Fibroblast of mammary gland (primary cell): ENCODE measurements at regions not wholly inside any gene's neighbourhood (a gene's known extent, or its start where the extent isn't known, plus 50 kb on each side); places are given as distances from the start of the nearest gene placed in this dataset.
A peak's percentile ranks its signal among the peaks of the same experiment; 100 is the strongest.

ENCODE experiments used
- DNase-seq: peaks from one replicate; pipeline ENCODE4 v3.0.0-alpha.2; 2010; ENCODE audit warnings: low read depth
- H3K4me3 ChIP-seq: 2 replicates; pipeline ENCODE4 v1.5.1; 2011; ENCODE audit warnings: low read depth, mild to moderate bottlenecking, low read length, moderate library complexity; ENCODE audit not compliant: control insufficient read depth
- TF ChIP-seq, protein P1 (sequence below): conservative IDR thresholded peaks from 2 replicates; pipeline ENCODE4 v1.5.1; 2011; ENCODE audit warnings: low read depth, low read length, inconsistent platforms; ENCODE audit not compliant: control insufficient read depth, insufficient read depth

DNA sequence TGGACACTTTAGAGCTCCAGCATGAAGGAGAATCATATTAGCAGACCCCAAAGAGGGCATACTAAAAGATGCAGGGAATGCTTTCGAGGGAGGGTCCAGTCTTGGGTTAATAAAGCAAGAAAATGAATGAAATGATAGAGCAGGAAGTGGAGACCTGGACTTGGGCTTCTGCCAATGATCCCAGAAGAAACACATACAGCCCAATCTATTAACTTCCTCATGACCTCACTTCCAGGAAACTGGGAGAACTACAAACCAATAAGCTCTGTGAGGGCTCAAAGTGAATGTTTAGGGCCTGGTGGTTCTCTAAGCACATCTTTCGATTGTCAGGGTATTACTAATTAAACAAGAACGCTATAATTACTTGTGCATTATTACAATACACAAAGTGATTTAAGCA, 53.6 kb upstream of the SSX2IP start:
- no peak overlapping the region for H3K4me3 ChIP-seq
- DNase-seq = no peak
- TF ChIP-seq, protein P1, sequence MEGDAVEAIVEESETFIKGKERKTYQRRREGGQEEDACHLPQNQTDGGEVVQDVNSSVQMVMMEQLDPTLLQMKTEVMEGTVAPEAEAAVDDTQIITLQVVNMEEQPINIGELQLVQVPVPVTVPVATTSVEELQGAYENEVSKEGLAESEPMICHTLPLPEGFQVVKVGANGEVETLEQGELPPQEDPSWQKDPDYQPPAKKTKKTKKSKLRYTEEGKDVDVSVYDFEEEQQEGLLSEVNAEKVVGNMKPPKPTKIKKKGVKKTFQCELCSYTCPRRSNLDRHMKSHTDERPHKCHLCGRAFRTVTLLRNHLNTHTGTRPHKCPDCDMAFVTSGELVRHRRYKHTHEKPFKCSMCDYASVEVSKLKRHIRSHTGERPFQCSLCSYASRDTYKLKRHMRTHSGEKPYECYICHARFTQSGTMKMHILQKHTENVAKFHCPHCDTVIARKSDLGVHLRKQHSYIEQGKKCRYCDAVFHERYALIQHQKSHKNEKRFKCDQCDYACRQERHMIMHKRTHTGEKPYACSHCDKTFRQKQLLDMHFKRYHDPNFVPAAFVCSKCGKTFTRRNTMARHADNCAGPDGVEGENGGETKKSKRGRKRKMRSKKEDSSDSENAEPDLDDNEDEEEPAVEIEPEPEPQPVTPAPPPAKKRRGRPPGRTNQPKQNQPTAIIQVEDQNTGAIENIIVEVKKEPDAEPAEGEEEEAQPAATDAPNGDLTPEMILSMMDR = no peak

DNA sequence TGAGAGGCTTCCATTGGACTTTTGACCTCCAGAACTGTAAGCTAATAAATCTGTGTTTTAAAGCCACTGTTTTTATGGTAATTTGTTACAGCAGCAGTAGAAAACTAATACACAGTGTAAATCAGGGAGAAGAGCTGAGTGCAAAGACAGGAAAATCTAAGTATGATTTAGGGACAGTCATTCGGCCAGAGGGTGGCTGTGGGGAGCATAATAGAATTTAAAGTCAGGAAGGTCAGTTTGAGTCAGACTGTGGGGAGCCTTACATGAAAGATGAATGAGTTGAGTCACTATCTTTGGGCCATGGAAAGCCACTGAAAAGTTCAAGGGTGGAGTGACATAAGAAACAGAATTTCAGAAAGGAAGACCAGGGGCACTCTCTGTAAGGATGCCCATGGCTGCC, 52.4 kb upstream of the SSX2IP start:
- TF ChIP-seq, protein P1 = no peak
- no peak overlapping the region for H3K4me3 ChIP-seq
- DNase-seq = peak; percentile 51

DNA sequence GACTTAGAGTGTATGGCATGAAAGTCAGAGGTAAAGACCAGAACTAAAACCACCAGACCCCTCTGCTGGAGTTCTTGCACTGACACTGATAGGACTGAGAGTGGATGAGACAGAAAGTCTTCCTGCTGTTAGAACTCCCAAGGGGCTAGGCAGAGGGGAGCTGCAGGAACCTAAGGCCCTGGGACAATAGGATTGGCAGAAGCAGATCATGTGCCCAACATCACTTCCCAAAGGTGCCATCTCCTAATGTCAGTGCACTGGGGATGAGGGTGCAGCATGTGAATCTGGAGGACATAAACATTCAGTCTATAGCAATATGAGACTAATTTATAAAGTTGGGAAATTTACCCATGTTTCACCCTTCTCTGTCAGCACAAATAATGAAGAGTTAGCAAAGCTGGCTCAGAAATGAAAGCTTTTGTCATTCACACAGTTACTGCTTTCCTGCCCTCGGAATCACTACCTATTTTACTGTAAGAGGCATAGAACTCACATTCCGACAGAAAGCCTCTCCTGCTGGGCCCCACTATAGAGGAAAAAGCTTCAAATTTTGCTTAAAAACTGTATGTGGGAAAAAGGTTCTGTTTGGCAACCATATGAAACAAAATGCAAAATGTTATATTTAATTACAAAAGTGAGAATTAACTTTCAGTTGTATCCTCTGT, 49.9 kb upstream of the SSX2IP start:
- no peak for DNase-seq
- no peak overlapping the region for H3K4me3 ChIP-seq
- TF ChIP-seq, protein P1 = no peak
